Activated naive CD8-positive, alpha-beta T cell treated with anti-CD3 and anti-CD28 coated beads, Interleukin-2, amount 50 U/mL, for 24 hours (primary cell): ENCODE measurements at regions not wholly inside any gene's neighbourhood (a gene's known extent, or its start where the extent isn't known, plus 50 kb on each side); places are given as distances from the start of the nearest gene placed in this dataset.

Experiments
- ATAC-seq: fragments of 150-1000 bp; cut with Tn5 transposase; one replicate; pipeline ENCODE4 v1.10.0; 2021
- DNase-seq: peaks from one replicate; pipeline ENCODE4 v3.0.0; 2021
- H3K27ac Mint-ChIP-seq: one replicate; pipeline ENCODE4 v1.8.0; 2021; ENCODE audit warnings: mild to moderate bottlenecking, mixed read lengths
- H3K27me3 Mint-ChIP-seq: one replicate; pipeline ENCODE4 v1.8.0; 2021; ENCODE audit warnings: mixed read lengths
- H3K36me3 Mint-ChIP-seq: one replicate; pipeline ENCODE4 v1.8.0; 2021; ENCODE audit warnings: low read depth, mixed read lengths
- H3K4me1 Mint-ChIP-seq: one replicate; pipeline ENCODE4 v1.8.0; 2021; ENCODE audit warnings: mixed read lengths
- H3K4me3 Mint-ChIP-seq: one replicate; pipeline ENCODE4 v1.8.0; 2021; ENCODE audit warnings: mild to moderate bottlenecking, moderate library complexity, mixed read lengths
- H3K9me3 Mint-ChIP-seq: one replicate; pipeline ENCODE4 v1.8.0; 2021; ENCODE audit warnings: mixed read lengths

DNA sequence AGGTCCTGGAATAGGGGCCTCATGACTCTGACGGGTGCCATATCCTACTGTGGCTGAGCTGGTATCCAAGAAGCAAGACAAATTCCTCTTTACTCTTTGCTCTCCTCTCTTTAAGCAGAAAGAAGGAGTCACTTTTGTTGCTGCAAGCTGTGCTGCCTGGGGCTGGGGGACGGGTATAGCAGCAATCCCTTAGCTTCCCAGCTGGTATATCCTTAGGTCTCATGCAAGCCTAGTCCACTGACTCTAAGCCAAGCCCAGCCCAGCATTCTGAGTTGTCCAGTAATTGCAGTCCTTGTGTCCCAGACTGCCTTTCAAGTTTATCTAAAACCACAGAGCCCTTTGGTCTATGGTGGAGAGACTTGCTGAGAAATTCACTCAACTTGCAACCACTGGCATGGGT is 893.0 kb upstream of the PRR20A start:
- Mint-ChIP-seq H3K4me3 (no peak overlapping the region), H3K4me1 (no peaks in the 10 kb centered on the region), H3K27me3 (no peaks in the 10 kb centered on the region), H3K27ac (no peak overlapping the region), H3K9me3 (peaks cover 41% of the 10 kb centered on the region), H3K36me3 (no peaks in the 10 kb centered on the region)
- ATAC-seq (no peak), DNase-seq (no peak)

DNA sequence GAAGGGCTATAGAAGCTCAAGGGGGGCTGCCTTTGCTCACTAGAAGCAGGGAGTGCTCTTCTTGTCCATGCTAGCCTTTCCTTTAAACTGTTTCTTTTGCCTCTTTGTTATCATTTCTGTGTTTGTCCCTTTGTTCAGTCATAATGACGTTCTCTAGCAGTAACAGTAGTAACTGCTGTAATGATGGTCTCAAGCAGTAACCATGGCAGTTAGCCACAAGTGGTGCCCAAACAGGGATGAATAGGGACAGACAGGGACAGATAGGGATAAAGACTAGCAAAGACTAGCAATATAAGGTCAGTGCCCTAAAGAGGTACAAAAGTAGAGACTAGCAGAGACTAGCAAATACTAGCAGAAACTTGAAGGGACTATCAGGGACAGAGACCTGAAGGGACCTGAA is 869.0 kb upstream of the PRR20A start:
- H3K27me3 Mint-ChIP-seq = no peaks in the 10 kb centered on the region

DNA sequence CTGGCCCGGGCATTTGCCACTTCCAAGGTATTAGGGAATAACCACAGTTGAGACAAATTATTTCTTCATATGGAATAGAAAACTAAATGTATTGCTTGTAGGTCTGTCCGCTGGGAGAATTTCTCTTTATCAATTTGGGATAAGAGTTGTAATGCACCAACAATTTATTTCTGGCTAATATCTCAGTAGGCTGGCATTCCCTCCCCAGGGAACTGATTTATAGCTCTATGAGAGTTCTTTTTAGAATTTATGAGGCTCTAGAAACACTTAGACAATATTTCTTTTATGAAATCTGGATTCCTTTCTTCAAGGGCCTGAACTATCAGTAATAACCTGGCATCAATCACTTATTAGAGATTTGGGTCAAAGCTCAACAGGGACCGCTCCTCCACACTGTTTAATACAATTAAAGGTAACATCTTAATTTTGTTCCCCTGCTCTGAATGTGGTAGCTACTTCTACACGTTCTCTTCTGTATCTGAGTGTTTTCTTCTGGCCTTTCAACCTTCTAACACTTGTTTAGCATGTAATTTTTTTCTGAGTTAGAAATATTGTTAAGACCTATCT is 857.4 kb upstream of the PRR20A start:
- Mint-ChIP-seq H3K4me1 (no peaks in the 10 kb centered on the region), H3K27ac (no peak overlapping the region), H3K4me3 (no peak overlapping the region), H3K9me3 (peaks cover 29% of the 10 kb centered on the region), H3K27me3 (no peaks in the 10 kb centered on the region), H3K36me3 (no peaks in the 10 kb centered on the region)
- DNase-seq = no peak
- ATAC-seq = no peak

More for the DNA sequence above, 869.0 kb upstream of the PRR20A start:
- peaks cover 24% of the 10 kb centered on the region for H3K9me3 Mint-ChIP-seq
- no peaks in the 10 kb centered on the region for H3K4me1 Mint-ChIP-seq
- DNase-seq (no peak), ATAC-seq (no peak)
- H3K4me3 Mint-ChIP-seq = no peak overlapping the region
- no peaks in the 10 kb centered on the region for H3K36me3 Mint-ChIP-seq
- H3K27ac Mint-ChIP-seq = no peak overlapping the region

DNA sequence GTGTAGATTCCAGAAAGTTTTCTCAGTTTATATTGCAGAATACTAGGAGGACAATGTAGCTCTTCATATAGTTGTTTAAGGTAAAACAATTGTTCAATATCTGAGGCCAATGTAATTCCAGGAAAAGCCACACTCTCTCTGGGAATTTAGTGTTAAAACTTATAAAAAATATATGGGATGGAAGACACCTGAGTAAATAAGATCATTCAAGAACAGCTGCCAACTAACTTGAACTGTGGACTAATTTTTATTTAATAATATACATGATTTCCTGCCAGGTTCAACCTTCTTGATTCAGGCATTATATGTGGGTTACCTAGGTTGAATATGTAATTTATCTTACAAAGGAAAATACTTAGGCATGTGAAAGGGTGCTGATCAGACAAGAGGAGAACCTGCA is 841.1 kb upstream of the PRR20A start:
- Mint-ChIP-seq H3K27ac (no peak overlapping the region), H3K9me3 (no peaks in the 10 kb centered on the region), H3K4me1 (no peaks in the 10 kb centered on the region), H3K36me3 (no peaks in the 10 kb centered on the region), H3K4me3 (no peak overlapping the region), H3K27me3 (no peaks in the 10 kb centered on the region)
- no peak for ATAC-seq
- no peak for DNase-seq

DNA sequence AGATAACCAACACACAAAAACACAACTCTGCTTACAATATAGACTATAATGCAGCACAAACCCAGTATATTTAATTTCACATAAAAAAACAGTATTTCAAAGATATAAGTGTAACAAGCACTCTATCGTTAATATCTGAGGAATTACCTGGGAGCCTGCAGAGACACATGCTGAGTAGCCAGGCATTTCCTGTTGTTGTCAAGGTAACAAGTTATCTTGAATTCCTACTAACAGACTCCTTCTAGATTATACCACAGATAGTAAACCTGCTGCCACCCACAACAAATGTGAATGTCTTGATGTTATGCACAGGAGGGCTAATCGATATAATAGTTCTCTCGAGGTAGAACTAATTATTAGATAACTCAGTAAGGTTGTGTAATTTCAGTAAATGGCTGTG is 826.0 kb upstream of the PRR20A start:
- H3K4me1 Mint-ChIP-seq = no peaks in the 10 kb centered on the region
- H3K27me3 Mint-ChIP-seq = no peaks in the 10 kb centered on the region
- peaks cover 11% of the 10 kb centered on the region for H3K9me3 Mint-ChIP-seq
- no peak for ATAC-seq
- no peak for DNase-seq
- H3K36me3 Mint-ChIP-seq = no peaks in the 10 kb centered on the region
- H3K4me3 Mint-ChIP-seq = no peak overlapping the region
- no peak overlapping the region for H3K27ac Mint-ChIP-seq

DNA sequence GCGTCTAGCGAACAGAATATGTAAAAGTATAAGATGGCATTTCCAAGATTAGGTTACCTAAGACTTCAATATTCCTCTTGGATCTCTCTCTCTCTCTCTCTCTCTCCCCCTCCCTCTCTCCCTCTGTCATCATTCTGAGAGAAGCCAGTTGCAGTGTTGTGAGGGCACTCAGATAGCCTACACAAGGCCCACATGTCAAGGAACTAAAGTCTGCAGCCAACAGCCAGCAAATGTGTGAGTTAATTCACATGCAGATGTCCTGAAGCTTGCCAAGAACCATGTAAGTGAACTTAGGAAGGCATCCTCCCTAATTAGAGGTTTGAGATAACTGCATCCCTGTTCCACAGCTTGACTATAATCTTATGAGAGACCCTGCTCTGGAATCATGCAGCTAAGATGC is 822.9 kb upstream of the PRR20A start:
- H3K27me3 Mint-ChIP-seq = no peaks in the 10 kb centered on the region
- no peaks in the 10 kb centered on the region for H3K4me1 Mint-ChIP-seq

DNA sequence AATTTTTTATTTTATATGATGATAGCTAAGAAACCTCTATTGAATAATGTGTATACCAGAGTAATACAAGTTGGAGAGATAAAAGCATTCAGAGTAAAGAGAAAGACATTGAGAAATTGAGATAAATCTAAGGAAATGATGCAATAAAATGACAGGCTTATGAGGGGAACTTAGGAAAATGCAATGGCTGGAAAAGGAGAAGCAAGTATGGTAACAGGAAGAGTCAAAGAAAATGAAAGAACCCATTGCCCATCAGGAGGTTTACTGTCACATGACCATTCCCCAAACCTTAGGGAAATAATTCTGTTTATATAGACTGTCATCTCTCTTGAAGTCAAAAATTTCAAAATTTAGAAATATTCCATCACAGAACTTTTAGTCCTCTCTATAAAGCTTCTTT is 808.0 kb upstream of the PRR20A start:
- H3K9me3 Mint-ChIP-seq = peaks cover 12% of the 10 kb centered on the region
- no peaks in the 10 kb centered on the region for H3K27me3 Mint-ChIP-seq
- no peaks in the 10 kb centered on the region for H3K36me3 Mint-ChIP-seq
- H3K4me1 Mint-ChIP-seq = no peaks in the 10 kb centered on the region
- ATAC-seq (no peak), DNase-seq (no peak)
- H3K27ac Mint-ChIP-seq = no peak overlapping the region
- H3K4me3 Mint-ChIP-seq = no peak overlapping the region

More for the DNA sequence above, 822.9 kb upstream of the PRR20A start:
- ATAC-seq = no peak
- no peaks in the 10 kb centered on the region for H3K36me3 Mint-ChIP-seq
- peaks cover 10% of the 10 kb centered on the region for H3K9me3 Mint-ChIP-seq
- no peak overlapping the region for H3K27ac Mint-ChIP-seq
- H3K4me3 Mint-ChIP-seq = no peak overlapping the region
- DNase-seq = no peak

DNA sequence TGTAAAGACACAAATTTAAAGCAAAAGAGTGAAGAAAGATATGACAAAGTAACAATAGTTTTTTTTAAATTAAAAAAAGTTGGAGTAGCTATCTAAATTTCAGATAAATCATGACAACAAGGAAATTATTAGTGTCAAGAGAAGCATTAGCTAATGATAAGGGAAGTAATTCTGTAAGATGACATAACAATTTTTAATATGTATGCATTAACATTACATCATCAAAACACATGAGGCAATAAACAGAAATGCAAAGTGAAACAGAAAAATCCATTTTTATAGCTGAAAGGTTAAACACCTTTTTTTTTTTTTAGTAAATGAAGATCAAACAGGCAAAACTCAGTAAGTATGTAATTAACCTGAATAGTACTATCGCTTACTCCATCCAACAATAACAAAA is 804.9 kb upstream of the PRR20A start:
- ATAC-seq (no peak), DNase-seq (no peak)
- Mint-ChIP-seq H3K27me3 (no peaks in the 10 kb centered on the region), H3K9me3 (peaks cover 12% of the 10 kb centered on the region), H3K4me3 (no peak overlapping the region), H3K36me3 (no peaks in the 10 kb centered on the region), H3K27ac (no peak overlapping the region), H3K4me1 (no peaks in the 10 kb centered on the region)

DNA sequence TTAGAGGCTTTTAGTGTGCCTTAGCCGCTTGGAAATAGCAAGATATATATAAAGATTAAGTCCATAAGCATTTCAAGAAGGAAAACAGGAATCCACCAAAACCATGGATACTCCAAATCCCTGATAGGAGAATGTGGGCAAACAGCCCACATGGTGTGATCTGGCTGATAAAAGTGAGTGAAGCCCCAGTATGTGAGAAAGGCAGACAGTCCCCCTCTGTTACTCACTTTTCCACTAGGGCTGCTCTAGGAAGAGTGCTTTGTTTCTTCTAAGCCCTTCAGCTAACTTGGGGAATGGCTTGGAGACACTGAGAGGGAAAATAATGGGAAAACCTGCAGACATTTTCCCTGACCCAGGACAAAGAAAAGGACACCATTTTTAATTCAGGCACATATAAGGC is 802.3 kb upstream of the PRR20A start:
- H3K36me3 Mint-ChIP-seq = no peaks in the 10 kb centered on the region
- peaks cover 17% of the 10 kb centered on the region for H3K9me3 Mint-ChIP-seq
- DNase-seq (no peak), ATAC-seq (no peak)
- no peaks in the 10 kb centered on the region for H3K27me3 Mint-ChIP-seq
- H3K4me3 Mint-ChIP-seq = no peak overlapping the region
- H3K4me1 Mint-ChIP-seq = no peaks in the 10 kb centered on the region
- no peak overlapping the region for H3K27ac Mint-ChIP-seq

DNA sequence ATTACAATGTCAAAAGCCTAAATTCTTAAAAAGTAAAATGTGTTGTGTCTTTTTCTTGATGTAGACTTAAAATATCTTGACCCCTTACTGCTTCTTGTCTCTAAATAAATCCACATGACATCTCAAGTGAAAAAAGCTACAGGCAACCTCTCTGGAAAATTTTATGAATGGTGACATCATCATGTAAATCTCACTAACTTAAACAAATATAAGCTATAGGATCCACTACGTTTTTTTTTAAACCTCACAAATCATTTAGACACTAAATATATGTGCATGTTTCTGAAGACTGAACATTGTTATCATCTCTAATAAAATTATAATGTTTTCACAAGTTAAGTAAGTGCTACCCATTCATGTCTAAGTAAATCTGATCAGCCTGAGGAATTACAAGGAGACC is 793.7 kb upstream of the PRR20A start:
- Mint-ChIP-seq H3K27ac (no peak overlapping the region), H3K36me3 (no peaks in the 10 kb centered on the region), H3K27me3 (no peaks in the 10 kb centered on the region), H3K9me3 (peaks cover 23% of the 10 kb centered on the region), H3K4me3 (no peak overlapping the region), H3K4me1 (no peaks in the 10 kb centered on the region)
- ATAC-seq = no peak
- no peak for DNase-seq

DNA sequence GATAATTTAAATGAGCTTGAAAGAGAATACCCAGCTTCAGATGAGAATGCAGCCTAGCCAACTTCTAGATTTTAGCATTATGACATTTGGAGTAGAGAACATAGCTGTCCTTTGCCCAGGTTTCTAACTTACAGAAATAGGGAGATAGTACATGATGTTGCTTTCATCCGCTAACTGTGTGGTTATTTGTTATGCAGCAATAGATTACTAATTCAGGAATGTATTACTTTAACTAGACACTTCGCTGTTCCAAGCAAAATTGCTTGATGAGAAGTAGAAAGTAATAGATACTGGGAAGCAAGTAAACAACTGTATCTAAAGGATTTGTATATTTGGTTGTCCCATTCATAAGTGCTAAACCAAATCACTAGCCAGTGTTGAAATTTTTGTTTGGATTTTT is 790.9 kb upstream of the PRR20A start:
- peaks cover 20% of the 10 kb centered on the region for H3K9me3 Mint-ChIP-seq
- DNase-seq (no peak), ATAC-seq (no peak)
- H3K4me3 Mint-ChIP-seq = no peak overlapping the region
- no peaks in the 10 kb centered on the region for H3K27me3 Mint-ChIP-seq
- no peak overlapping the region for H3K27ac Mint-ChIP-seq
- no peaks in the 10 kb centered on the region for H3K4me1 Mint-ChIP-seq
- no peaks in the 10 kb centered on the region for H3K36me3 Mint-ChIP-seq

DNA sequence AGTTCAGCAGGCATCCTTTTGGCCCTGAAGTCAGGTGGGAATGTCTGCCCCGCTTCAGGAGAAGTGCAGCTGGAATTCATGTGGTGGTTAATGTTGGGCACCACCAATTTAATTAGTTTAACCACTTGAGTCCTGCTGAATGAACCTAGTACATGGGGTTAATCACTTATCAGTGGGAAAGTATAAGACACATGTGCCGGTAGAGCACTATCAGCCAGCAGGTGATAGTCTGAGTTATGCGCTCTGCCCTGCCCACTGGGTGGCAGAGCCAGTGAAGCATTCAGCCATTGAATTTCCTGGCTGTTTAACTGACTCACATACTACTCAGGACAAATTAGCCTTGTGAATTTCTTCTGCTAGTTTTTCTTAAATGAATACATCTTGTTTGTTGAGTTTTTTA is 789.7 kb upstream of the PRR20A start:
- Mint-ChIP-seq H3K4me3 (no peak overlapping the region), H3K27ac (no peak overlapping the region), H3K4me1 (no peaks in the 10 kb centered on the region), H3K27me3 (no peaks in the 10 kb centered on the region), H3K36me3 (no peaks in the 10 kb centered on the region), H3K9me3 (peaks cover 22% of the 10 kb centered on the region)
- ATAC-seq = no peak
- DNase-seq = no peak

DNA sequence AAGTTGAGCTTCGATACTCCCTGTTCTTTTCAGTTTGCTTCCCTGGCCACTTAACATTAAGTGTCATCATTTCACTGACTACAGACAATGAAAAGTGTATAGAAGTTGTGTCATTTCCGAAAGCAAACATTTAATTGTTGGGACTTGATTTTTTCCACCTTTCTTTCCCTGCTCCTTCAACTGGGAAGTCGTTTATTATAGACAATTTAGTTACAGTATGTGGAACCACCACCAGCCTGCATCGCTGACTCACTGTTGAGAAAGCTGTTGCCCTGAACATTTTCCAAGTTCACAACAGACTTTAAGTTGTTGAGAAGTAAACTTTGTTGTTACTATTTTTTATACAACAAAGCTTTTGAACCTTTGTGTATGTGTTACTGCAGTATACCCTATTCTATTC is 788.4 kb upstream of the PRR20A start:
- H3K36me3 Mint-ChIP-seq = no peaks in the 10 kb centered on the region
- no peaks in the 10 kb centered on the region for H3K4me1 Mint-ChIP-seq
- H3K4me3 Mint-ChIP-seq = no peak overlapping the region

DNA sequence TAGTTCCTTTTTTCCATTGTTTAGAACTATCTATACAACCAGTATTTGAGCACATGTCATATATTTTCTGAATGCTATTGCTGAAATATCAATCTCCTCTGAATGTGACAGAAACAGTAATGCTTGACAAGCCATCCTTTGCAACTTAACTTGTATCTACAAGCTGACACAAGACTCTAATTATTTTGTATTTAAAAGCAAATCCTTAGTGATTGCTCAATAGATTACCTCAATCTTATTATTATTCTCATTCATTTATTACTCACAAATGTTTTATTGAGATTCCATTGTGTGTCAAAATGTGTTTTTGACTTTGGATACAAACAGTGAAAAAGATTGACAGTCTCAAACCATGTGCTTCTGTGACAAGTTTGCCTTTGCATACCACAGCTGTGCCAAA is 787.8 kb upstream of the PRR20A start:
- DNase-seq = no peak
- no peak for ATAC-seq
- Mint-ChIP-seq H3K36me3 (no peaks in the 10 kb centered on the region), H3K4me3 (no peak overlapping the region), H3K4me1 (no peaks in the 10 kb centered on the region), H3K27me3 (no peaks in the 10 kb centered on the region), H3K27ac (no peak overlapping the region), H3K9me3 (peaks cover 18% of the 10 kb centered on the region)

More for the DNA sequence above, 788.4 kb upstream of the PRR20A start:
- ATAC-seq = no peak
- DNase-seq = no peak
- H3K27me3 Mint-ChIP-seq = no peaks in the 10 kb centered on the region
- H3K27ac Mint-ChIP-seq = no peak overlapping the region
- H3K9me3 Mint-ChIP-seq = peaks cover 22% of the 10 kb centered on the region

DNA sequence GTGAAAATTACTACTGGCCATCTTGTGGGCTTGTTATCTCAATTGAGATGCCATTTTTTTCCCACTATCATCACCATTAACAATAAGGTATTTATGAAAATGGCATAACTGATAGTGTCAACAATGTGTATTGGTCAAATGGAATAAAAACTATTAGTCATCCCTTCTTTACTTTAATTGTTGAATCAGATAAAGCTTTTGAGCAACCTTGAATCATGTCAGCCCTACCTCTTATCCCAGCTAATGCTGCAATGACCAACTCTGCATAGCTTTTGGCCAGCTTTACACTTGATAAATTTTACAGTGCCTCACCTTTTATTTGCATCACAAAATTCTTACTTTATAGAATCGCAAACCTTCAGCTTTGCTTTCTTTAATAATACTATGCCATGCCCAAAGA is 784.0 kb upstream of the PRR20A start:
- Mint-ChIP-seq H3K4me1 (no peaks in the 10 kb centered on the region), H3K9me3 (peaks cover 27% of the 10 kb centered on the region), H3K36me3 (no peaks in the 10 kb centered on the region), H3K4me3 (no peak overlapping the region), H3K27ac (no peak overlapping the region), H3K27me3 (no peaks in the 10 kb centered on the region)
- ATAC-seq = no peak
- no peak for DNase-seq

DNA sequence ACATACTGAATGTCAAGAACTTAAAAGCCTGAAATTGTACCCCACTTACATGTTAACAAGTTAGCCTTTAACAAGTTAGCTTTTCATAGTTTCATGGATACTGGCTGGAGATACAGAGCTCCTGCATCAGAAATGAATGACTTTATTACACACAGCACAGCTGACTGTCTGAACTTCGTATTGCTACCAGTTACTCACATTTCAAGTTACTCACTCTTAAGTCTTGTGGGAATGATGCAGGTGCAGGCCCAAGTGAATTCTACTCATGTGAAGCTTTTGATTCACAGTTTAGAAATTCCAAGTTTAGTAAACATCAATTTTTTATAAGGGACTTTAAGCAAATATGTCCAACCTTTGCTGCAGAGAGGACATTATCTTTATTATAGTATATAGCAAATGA is 762.2 kb upstream of the PRR20A start:
- no peak for ATAC-seq
- no peak for DNase-seq
- Mint-ChIP-seq H3K9me3 (peaks cover 10% of the 10 kb centered on the region), H3K4me3 (no peak overlapping the region), H3K36me3 (peaks cover 3% of the 10 kb centered on the region), H3K27ac (no peak overlapping the region), H3K4me1 (no peaks in the 10 kb centered on the region), H3K27me3 (no peaks in the 10 kb centered on the region)
